Thyroid gland (tissue), 4 donors: ENCODE measurements at regions not wholly inside any gene's neighbourhood (a gene's known extent, or its start where the extent isn't known, plus 50 kb on each side); places are given as distances from the start of the nearest gene placed in this dataset.

ENCODE experiments used
- DNase-seq, 2 donors: peaks; one replicate each; pipeline ENCODE4 v3.0.0-alpha.2; 2019
- H3K27ac ChIP-seq, 3 donors: fragments of 200-600 bp; sonication (generic); 1 replicate in 2 of 3; 2 replicates in 1 of 3; pipeline ENCODE4 v1.5.1; 2016 to 2019; ENCODE audit warnings: mild to moderate bottlenecking in 1 of 3, moderate library complexity in 1 of 3
- H3K27me3 ChIP-seq: fragments of 200-600 bp; sonication (generic); one replicate; pipeline ENCODE4 v1.5.1; 2019
- H3K36me3 ChIP-seq, 2 donors: fragments of 200-600 bp; sonication (generic); one replicate each; pipeline ENCODE4 v1.5.1; 2016 to 2019
- H3K4me1 ChIP-seq, 2 donors: fragments of 200-600 bp; sonication (generic); one replicate each; pipeline ENCODE4 v1.5.1; 2017 to 2019
- H3K4me3 ChIP-seq, 3 donors: fragments of 200-600 bp; sonication (generic); replicated peaks in 1 of 3; 1 replicate in 2 of 3; 2 replicates in 1 of 3; pipeline ENCODE4 v1.5.1; 2016; ENCODE audit warnings: mild to moderate bottlenecking in 1 of 3
- H3K9me3 ChIP-seq: fragments of 200-600 bp; sonication (generic); one replicate; pipeline ENCODE4 v1.5.1; 2017
- POLR2A ChIP-seq, 2 donors: fragments of 450-650 bp; IDR thresholded peaks; one replicate each; pipeline ENCODE4 v1.6.1; 2017; ENCODE audit warnings: antibody characterized with exemption in 2 of 2, mild to moderate bottlenecking in 2 of 2, moderate library complexity in 1 of 2
- WGBS, 2 donors: methylation state at CpG; one replicate each; pipeline ENCODE4 v1.1.5; 2017; 5-methylcytosine and 5-hydroxymethylcytosine counted together
- intact Hi-C: fragments of 100-400 bp; cut with DNase I; formaldehyde crosslinking; loops from one replicate; pipeline ENCODE4 v1.15.1; 2023
- TF ChIP-seq, protein P1 (sequence below), 6 experiments: fragments of 200-600 bp in 3 of 6; fragments of 450-650 bp in 3 of 6; sonication (generic) in 3 of 6; IDR thresholded peaks; one replicate each; pipeline ENCODE4 v1.5.1; 2016 to 2019; ENCODE audit warnings: antibody characterized with exemption in 6 of 6, mild to moderate bottlenecking in 2 of 6, inconsistent platforms in 1 of 6, moderate library complexity in 1 of 6

DNA sequence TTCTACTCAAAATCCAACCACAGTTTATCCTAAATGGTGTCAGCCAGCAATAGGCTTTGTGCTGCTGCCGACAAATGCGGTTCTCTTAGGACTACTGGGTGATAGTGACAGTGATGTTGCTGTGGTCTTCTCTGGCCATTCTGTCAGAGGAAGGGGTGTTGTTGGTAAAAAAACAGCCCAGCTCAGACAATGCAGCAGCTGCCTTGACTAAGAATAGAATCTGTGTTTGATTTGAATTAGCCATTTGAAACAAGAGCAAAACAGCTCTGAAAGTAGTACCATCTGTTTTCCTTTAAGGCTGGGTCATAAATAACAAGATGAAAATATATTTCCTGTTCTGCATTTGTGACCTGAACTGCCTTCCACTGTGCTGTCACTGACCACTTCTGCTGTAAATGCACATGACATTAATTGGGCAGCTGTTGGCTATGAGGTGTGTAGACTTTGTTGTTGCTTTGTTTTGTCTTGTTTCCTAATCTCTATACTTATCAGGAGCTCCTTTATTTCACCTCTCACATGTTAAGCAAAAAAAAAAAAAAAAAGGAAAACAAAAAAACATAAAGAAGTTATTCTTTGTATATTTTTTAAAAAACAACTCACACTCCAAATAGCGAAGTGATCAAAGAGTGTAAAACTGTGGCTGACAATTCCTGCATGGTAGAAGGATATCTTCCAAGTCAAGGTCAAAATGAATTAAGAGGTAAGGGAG is 497.8 kb upstream of the ARID1B start:
- Histone ChIP-seq H3K9me3 (no peaks in the 10 kb centered on the region), H3K4me1 (peaks cover 9 to 30% of the 10 kb centered on the region in 2 donors), H3K4me3 (no peak overlapping the region), H3K27me3 (no peaks in the 10 kb centered on the region), H3K27ac (peak overlapping the region in 1 of 3 donors; percentile 28), H3K36me3 (no peaks in the 10 kb centered on the region)
- 67 to 79% methylated on average over 3 of the region's 3 CpGs for WGBS, 2 donors
- intact Hi-C loops: no loop called here
- DNase-seq: no peak
- no peak for TF ChIP-seq POLR2A (IDR thresholded peaks at IDR 0.05)
- TF ChIP-seq, protein P1, sequence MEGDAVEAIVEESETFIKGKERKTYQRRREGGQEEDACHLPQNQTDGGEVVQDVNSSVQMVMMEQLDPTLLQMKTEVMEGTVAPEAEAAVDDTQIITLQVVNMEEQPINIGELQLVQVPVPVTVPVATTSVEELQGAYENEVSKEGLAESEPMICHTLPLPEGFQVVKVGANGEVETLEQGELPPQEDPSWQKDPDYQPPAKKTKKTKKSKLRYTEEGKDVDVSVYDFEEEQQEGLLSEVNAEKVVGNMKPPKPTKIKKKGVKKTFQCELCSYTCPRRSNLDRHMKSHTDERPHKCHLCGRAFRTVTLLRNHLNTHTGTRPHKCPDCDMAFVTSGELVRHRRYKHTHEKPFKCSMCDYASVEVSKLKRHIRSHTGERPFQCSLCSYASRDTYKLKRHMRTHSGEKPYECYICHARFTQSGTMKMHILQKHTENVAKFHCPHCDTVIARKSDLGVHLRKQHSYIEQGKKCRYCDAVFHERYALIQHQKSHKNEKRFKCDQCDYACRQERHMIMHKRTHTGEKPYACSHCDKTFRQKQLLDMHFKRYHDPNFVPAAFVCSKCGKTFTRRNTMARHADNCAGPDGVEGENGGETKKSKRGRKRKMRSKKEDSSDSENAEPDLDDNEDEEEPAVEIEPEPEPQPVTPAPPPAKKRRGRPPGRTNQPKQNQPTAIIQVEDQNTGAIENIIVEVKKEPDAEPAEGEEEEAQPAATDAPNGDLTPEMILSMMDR (IDR thresholded peaks at IDR 0.05): no peak

- H3K27ac ChIP-seq: no peak overlapping the region
- H3K36me3 ChIP-seq: no peaks in the 10 kb centered on the region
- H3K9me3 ChIP-seq: no peaks in the 10 kb centered on the region
- WGBS, 2 donors: 95 to 96% methylated on average over 6 of the region's 6 CpGs
- TF ChIP-seq, protein P1 (IDR thresholded peaks at IDR 0.05): no peak
- no peak for TF ChIP-seq POLR2A (IDR thresholded peaks at IDR 0.05)
- DNase-seq: no peak
- H3K4me3 ChIP-seq: no peak overlapping the region
- H3K4me1 ChIP-seq: no peaks in the 10 kb centered on the region
- no peaks in the 10 kb centered on the region for H3K27me3 ChIP-seq
- intact Hi-C loops: no loop called here
These were observed 504.0 kb upstream of the ARID1B start for GRCh38 chr6:156273065-156273711.

DNA sequence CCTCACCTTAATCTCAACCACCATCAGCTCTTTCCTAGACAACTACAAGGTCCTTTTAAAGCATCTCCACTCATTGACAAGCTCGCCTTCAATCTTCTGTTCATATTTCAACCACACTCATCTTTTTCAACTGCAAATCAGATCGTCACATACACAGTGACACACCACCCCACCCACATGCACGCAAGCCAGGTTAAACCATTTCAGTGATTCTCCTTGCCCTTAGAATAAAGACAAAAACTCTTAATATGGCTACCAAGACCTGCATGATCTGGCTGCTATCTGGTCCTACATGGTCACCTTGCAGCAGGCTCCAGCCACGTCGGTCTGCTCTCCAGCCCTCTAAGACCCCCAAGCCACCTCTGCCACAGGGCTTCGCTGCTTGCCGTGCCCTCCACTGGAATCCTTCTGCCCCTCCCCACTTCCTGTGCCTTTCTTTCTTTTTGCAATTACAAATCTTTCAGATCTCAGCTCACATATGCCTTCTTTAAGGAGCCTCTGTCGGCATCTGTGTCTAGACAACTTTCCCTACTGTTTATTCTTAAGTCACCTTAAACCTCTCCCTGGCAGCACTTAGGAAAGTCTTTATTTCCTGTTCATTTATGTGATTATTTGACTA is 507.3 kb upstream of the ARID1B start:
- 89% methylated on average over 8 of the region's 8 CpGs for WGBS, 2 donors
- no peak for DNase-seq
- Histone ChIP-seq H3K4me3 (no peak overlapping the region), H3K36me3 (no peaks in the 10 kb centered on the region), H3K27me3 (no peaks in the 10 kb centered on the region), H3K9me3 (no peaks in the 10 kb centered on the region), H3K4me1 (no peaks in the 10 kb centered on the region), H3K27ac (no peak overlapping the region)
- intact Hi-C loops: no loop called here
- TF ChIP-seq POLR2A (IDR thresholded peaks at IDR 0.05): no peak
- TF ChIP-seq, protein P1 (IDR thresholded peaks at IDR 0.05): no peak

- H3K4me3 ChIP-seq: no peak overlapping the region
- no peaks in the 10 kb centered on the region for H3K27me3 ChIP-seq
- no peaks in the 10 kb centered on the region for H3K9me3 ChIP-seq
- TF ChIP-seq, protein P1 (IDR thresholded peaks at IDR 0.05): no peak
- no peak for TF ChIP-seq POLR2A (IDR thresholded peaks at IDR 0.05)
- no peak for DNase-seq
- H3K4me1 ChIP-seq: no peaks in the 10 kb centered on the region
- WGBS, 2 donors: 87 to 90% methylated on average over 3 of the region's 3 CpGs
- intact Hi-C loops: no loop called here
- no peak overlapping the region for H3K27ac ChIP-seq
- no peaks in the 10 kb centered on the region for H3K36me3 ChIP-seq
These were observed 508.3 kb upstream of the ARID1B start for GRCh38 chr6:156268849-156269248.

DNA sequence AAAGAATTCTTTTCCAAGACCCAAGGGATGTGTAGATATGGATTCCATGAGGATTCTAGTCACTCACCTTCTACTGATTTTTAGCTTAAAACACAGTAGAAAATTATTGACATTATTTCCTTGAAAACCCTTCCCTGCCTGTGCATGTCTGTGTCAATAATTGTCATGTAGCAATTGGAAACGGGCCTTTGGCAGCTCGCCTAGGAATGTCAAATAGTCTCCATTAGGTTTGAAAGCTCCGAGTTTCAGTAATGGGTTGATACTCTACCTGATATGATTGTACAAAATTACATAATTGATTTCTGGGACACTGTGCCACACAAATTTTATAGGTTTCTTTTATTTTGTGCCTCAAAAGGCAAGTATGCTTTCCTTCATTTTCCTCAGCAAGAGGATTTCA is 515.2 kb upstream of the ARID1B start:
- H3K36me3 ChIP-seq: no peaks in the 10 kb centered on the region
- peaks cover 6 to 7% of the 10 kb centered on the region in 2 donors for H3K4me1 ChIP-seq
- H3K9me3 ChIP-seq: no peaks in the 10 kb centered on the region
- peak overlapping the region in 2 of 3 donors; percentile 53 to 58 for H3K27ac ChIP-seq
- H3K27me3 ChIP-seq: no peaks in the 10 kb centered on the region
- TF ChIP-seq, protein P1 (IDR thresholded peaks at IDR 0.05): no peak
- TF ChIP-seq POLR2A (IDR thresholded peaks at IDR 0.05): no peak
- intact Hi-C loops: no loop called here
- no peak overlapping the region for H3K4me3 ChIP-seq
- peak; percentile 89 to 93 for DNase-seq
- WGBS, 2 donors: 29 to 31% methylated on average over 3 of the region's 3 CpGs
